ENCODE measurements at regions not wholly inside any gene's neighbourhood (a gene's known extent, or its start where the extent isn't known, plus 50 kb on each side); places are given as distances from the start of the nearest gene placed in this dataset.

GRCh38 chr14:84708865-84709264 lies 821.1 kb upstream of the FLRT2 start:
- Histone ChIP-seq H2AFZ (no peak overlapping the region), H3K27ac (ENCODE audit: low read depth) (no peak overlapping the region), H3K27me3 (ENCODE audit: insufficient read depth) (no peaks in the 10 kb centered on the region), H3K4me1 (ENCODE audit: insufficient read depth) (peaks cover 4% of the 10 kb centered on the region; the same call in 1 of the 2 replicates), H3K4me3 (no peak overlapping the region), H3K79me2 (replicated peaks; ENCODE audit: insufficient read depth) (no peaks in the 10 kb centered on the region), H3K9me2 (ENCODE audit: insufficient read depth) (peaks cover 15% of the 10 kb centered on the region; the same call in 1 of the 2 replicates), H3K4me2 (no peak overlapping the region), H3K36me3 (ENCODE audit: insufficient read depth) (no peaks in the 10 kb centered on the region), H4K20me1 (replicated peaks; ENCODE audit: insufficient read depth) (no peaks in the 10 kb centered on the region), H3F3A (replicated peaks; ENCODE audit: low read depth) (no peaks in the 10 kb centered on the region)
- TF ChIP-seq ETS1 (IDR thresholded peaks at IDR 0.05): no peak
- TF ChIP-seq STAT1 (IDR thresholded peaks at IDR 0.05; ENCODE audit: unreplicated experiment): no peak
- TF ChIP-seq ZNF114 (CRISPR knock-in tag; IDR thresholded peaks at IDR 0.05): no peak
- TF ChIP-seq NANOG (IDR thresholded peaks at IDR 0.05; ENCODE audit: borderline replicate concordance): no peak
- TF ChIP-seq REST (IDR thresholded peaks at IDR 0.05; ENCODE audit: unreplicated experiment): no peak
- no peak for TF ChIP-seq CTCF (conservative IDR thresholded peaks at IDR 0.05; ENCODE audit: low read depth in 2 of 2)
- no peak for TF ChIP-seq EZH2phosphoT487 (IDR thresholded peaks at IDR 0.05; ENCODE audit: unreplicated experiment)
- TF ChIP-seq ZNF331 (CRISPR knock-in tag; IDR thresholded peaks at IDR 0.05; ENCODE audit: low read depth): no peak
- TF ChIP-seq ZNF462 (CRISPR knock-in tag; IDR thresholded peaks at IDR 0.05): no peak
- H3K4me3 Mint-ChIP-seq: no peak overlapping the region
- no peaks in the 10 kb centered on the region for H3K27me3 Mint-ChIP-seq (ENCODE audit: insufficient read depth, low read depth, poor library complexity)
- H3K36me3 Mint-ChIP-seq (ENCODE audit: low read depth): no peaks in the 10 kb centered on the region
- DNase-seq (ENCODE audit: low spot score) (no peak), ATAC-seq (no peak)
- peaks cover 11% of the 10 kb centered on the region; the same call in 2 of the 3 replicates for H3K4me1 Mint-ChIP-seq
- no peak overlapping the region for H3K27ac Mint-ChIP-seq
- H3K9me3 Mint-ChIP-seq: no peaks in the 10 kb centered on the region

Data from GM23338 (cell line).